Endothelial cell of umbilical vein (primary cell): ENCODE measurements at regions not wholly inside any gene's neighbourhood (a gene's known extent, or its start where the extent isn't known, plus 50 kb on each side); places are given as distances from the start of the nearest gene placed in this dataset.
"Not testable (repeated sequence)": the region's sequence is repeated elsewhere in the genome, so short reads cannot be mapped to it uniquely, and the experiment has no call there.

Experiments used
- EZH2 ChIP-seq: IDR thresholded peaks from 2 replicates; pipeline ENCODE4 v1.6.1; 2012; ENCODE audit warnings: borderline replicate concordance, low read depth, mild to moderate bottlenecking, moderate library complexity, low read length, inconsistent platforms; ENCODE audit not compliant: severe bottlenecking
- FOS ChIP-seq: IDR thresholded peaks from 2 replicates; pipeline ENCODE4 v1.6.1; 2011; ENCODE audit warnings: mild to moderate bottlenecking, low read length, moderate library complexity, borderline replicate concordance; ENCODE audit not compliant: insufficient read depth
- GATA2 ChIP-seq: IDR thresholded peaks from 2 replicates; pipeline ENCODE4 v1.7.0; 2011; ENCODE audit warnings: low read depth, mild to moderate bottlenecking, moderate library complexity, mixed read lengths, low read length; ENCODE audit not compliant: insufficient read length, insufficient read depth
- JUN ChIP-seq: IDR thresholded peaks from 2 replicates; pipeline ENCODE4 v1.6.1; 2011; ENCODE audit warnings: borderline replicate concordance, low read depth; ENCODE audit not compliant: insufficient read length, insufficient read depth
- POLR2A ChIP-seq: IDR thresholded peaks from 2 replicates; pipeline ENCODE4 v1.6.1; 2012; ENCODE audit warnings: low read depth, mild to moderate bottlenecking, control low read depth, low read length
- POLR2AphosphoS5 ChIP-seq: IDR thresholded peaks from 2 replicates; pipeline ENCODE4 v1.6.1; 2012; ENCODE audit warnings: low read depth, mild to moderate bottlenecking, control low read depth, low read length, moderate library complexity; ENCODE audit not compliant: insufficient read depth
- TF ChIP-seq, protein P1 (sequence below), 2 donors: IDR thresholded peaks; 1 replicate in 1 of 2; 2 replicates in 1 of 2; pipeline ENCODE4 v1.5.1; 2011; ENCODE audit warnings: low read length in 2 of 2, mild to moderate bottlenecking in 2 of 2, moderate library complexity in 2 of 2, control low read depth in 1 of 2, inconsistent platforms in 1 of 2, low read depth in 1 of 2; ENCODE audit not compliant: insufficient read depth in 1 of 2; ENCODE audit errors: extremely low read depth in 1 of 2
- TF ChIP-seq, protein P2 (sequence below): IDR thresholded peaks from 2 replicates; pipeline ENCODE4 v1.6.1; 2011; ENCODE audit not compliant: insufficient read depth, insufficient read length

DNA sequence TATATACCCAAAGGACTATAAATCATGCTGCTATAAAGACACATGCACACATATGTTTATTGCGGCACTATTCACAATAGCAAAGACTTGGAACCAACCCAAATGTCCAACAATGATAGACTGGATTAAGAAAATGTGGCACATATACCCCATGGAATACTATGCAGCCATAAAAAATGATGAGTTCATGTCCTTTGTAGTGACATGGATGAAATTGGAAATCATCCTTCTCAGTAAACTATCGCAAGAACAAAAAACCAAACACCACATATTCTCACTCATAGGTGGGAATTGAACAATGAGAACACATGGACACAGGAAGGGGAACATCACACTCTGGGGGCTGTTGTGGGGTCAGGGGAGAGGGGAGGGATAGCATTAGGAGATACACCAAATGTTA, 165.7 kb upstream of the KCNJ15 start:
- TF ChIP-seq, protein P1, sequence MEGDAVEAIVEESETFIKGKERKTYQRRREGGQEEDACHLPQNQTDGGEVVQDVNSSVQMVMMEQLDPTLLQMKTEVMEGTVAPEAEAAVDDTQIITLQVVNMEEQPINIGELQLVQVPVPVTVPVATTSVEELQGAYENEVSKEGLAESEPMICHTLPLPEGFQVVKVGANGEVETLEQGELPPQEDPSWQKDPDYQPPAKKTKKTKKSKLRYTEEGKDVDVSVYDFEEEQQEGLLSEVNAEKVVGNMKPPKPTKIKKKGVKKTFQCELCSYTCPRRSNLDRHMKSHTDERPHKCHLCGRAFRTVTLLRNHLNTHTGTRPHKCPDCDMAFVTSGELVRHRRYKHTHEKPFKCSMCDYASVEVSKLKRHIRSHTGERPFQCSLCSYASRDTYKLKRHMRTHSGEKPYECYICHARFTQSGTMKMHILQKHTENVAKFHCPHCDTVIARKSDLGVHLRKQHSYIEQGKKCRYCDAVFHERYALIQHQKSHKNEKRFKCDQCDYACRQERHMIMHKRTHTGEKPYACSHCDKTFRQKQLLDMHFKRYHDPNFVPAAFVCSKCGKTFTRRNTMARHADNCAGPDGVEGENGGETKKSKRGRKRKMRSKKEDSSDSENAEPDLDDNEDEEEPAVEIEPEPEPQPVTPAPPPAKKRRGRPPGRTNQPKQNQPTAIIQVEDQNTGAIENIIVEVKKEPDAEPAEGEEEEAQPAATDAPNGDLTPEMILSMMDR (IDR thresholded peaks at IDR 0.05; ENCODE audit: extremely low read depth in 1 of 2, insufficient read depth in 1 of 2, low read depth in 1 of 2, low read length in 2 of 2), result not testable (repeated sequence)
- not testable (repeated sequence) for TF ChIP-seq POLR2AphosphoS5, EZH2, JUN, POLR2A, GATA2, FOS
- TF ChIP-seq, protein P2, sequence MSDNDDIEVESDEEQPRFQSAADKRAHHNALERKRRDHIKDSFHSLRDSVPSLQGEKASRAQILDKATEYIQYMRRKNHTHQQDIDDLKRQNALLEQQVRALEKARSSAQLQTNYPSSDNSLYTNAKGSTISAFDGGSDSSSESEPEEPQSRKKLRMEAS, result not testable (repeated sequence)
